ENCODE measurements at regions not wholly inside any gene's neighbourhood (a gene's known extent, or its start where the extent isn't known, plus 50 kb on each side); places are given as distances from the start of the nearest gene placed in this dataset.

DNA sequence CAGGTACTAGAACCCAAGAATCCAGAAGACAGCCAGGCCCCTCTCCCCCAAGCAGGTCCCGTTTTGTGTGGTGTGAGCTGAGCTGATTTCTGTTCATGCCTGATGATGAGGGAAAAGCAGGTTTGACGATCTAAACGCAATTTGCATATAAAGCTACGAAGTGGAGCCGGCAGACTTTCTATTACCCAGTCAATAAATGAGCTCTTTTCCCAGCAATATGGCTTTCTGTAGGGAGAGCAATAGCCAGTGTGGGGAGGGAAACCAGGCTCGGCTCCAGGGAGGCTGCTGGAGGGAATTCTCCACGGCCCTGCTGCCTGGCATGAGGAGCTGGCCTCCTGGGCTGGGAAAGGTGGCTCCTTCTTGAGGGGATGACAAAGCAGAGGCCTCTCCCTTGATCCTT lies 140.7 kb upstream of the AJAP1 start:
- H3K36me3 ChIP-seq (ENCODE audit: control insufficient read depth in 2 of 2, extremely low read depth in 1 of 2, insufficient read depth in 2 of 2, low read length in 2 of 2), result no peaks in the 10 kb centered on the region
- H3K79me2 ChIP-seq (ENCODE audit: control insufficient read depth, insufficient read depth, low read length), result no peaks in the 10 kb centered on the region
- no peak overlapping the region for H2AFZ ChIP-seq (ENCODE audit: low read depth, low read length)
- peaks cover 4% of the 10 kb centered on the region for H3K9me3 ChIP-seq (replicated peaks; ENCODE audit: control insufficient read depth, insufficient read depth, low read length)
- no peaks in the 10 kb centered on the region for H3K9me1 ChIP-seq (replicated peaks; ENCODE audit: control insufficient read depth, extremely low read depth, insufficient read depth, low read length)
- ChIA-PET CTCF (no interaction called here), POLR2A (no interaction called here)
- TF ChIP-seq POLR2A (IDR thresholded peaks at IDR 0.05; ENCODE audit: low read depth, low read length) (no peak), EZH2 (IDR thresholded peaks at IDR 0.05; ENCODE audit: borderline replicate concordance, low read depth, low read length, severe bottlenecking) (no peak), JUN (IDR thresholded peaks at IDR 0.05; ENCODE audit: borderline replicate concordance, insufficient read depth, insufficient read length, low read depth) (no peak), POLR2AphosphoS5 (IDR thresholded peaks at IDR 0.05; ENCODE audit: insufficient read depth, low read depth, low read length) (no peak), GATA2 (IDR thresholded peaks at IDR 0.05; ENCODE audit: insufficient read depth, insufficient read length, low read depth, low read length) (no peak), MYC (IDR thresholded peaks at IDR 0.05; ENCODE audit: low read depth, low read length) (no peak), FOS (IDR thresholded peaks at IDR 0.05; ENCODE audit: borderline replicate concordance, insufficient read depth, low read length) (no peak)
- TF ChIP-seq, protein P1, sequence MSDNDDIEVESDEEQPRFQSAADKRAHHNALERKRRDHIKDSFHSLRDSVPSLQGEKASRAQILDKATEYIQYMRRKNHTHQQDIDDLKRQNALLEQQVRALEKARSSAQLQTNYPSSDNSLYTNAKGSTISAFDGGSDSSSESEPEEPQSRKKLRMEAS (IDR thresholded peaks at IDR 0.05; ENCODE audit: insufficient read depth, insufficient read length), result no peak
- TF ChIP-seq, protein P2, sequence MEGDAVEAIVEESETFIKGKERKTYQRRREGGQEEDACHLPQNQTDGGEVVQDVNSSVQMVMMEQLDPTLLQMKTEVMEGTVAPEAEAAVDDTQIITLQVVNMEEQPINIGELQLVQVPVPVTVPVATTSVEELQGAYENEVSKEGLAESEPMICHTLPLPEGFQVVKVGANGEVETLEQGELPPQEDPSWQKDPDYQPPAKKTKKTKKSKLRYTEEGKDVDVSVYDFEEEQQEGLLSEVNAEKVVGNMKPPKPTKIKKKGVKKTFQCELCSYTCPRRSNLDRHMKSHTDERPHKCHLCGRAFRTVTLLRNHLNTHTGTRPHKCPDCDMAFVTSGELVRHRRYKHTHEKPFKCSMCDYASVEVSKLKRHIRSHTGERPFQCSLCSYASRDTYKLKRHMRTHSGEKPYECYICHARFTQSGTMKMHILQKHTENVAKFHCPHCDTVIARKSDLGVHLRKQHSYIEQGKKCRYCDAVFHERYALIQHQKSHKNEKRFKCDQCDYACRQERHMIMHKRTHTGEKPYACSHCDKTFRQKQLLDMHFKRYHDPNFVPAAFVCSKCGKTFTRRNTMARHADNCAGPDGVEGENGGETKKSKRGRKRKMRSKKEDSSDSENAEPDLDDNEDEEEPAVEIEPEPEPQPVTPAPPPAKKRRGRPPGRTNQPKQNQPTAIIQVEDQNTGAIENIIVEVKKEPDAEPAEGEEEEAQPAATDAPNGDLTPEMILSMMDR (IDR thresholded peaks at IDR 0.05; ENCODE audit: extremely low read depth in 1 of 2, insufficient read depth in 1 of 2, low read depth in 1 of 2, low read length in 2 of 2), result no peak
- dilution Hi-C loops (cut with MboI; ENCODE audit: extremely low pct_ligation_motif_present, low sequenced_read_pairs) (no loop called here), intact Hi-C loops (cut with micrococcal nuclease) (no loop called here)
- no TSS peak for BruUV-seq (replicated peaks)
- H3K4me1 ChIP-seq (ENCODE audit: control insufficient read depth, extremely low read depth, insufficient read depth, low read length), result no peaks in the 10 kb centered on the region
- no peaks in the 10 kb centered on the region for H3K27me3 ChIP-seq (ENCODE audit: control insufficient read depth in 2 of 2, insufficient read depth in 2 of 2, low read length in 2 of 2)
- no peak overlapping the region for H3K4me3 ChIP-seq (replicated peaks in 1 of 3; ENCODE audit: insufficient read depth in 1 of 3, low read depth in 1 of 3, low read length in 3 of 3)
- no peak for FAIRE-seq
- no peak overlapping the region for H3K9ac ChIP-seq (replicated peaks; ENCODE audit: extremely low read depth, insufficient read depth, low read length)
- no peaks in the 10 kb centered on the region for H4K20me1 ChIP-seq (replicated peaks; ENCODE audit: control insufficient read depth, extremely low read depth, insufficient read depth, low read length)
- no peak overlapping the region for H3K27ac ChIP-seq (ENCODE audit: insufficient read depth, low read depth, low read length)
- H3K4me2 ChIP-seq (ENCODE audit: insufficient read depth, low read length), result no peak overlapping the region
- no peak for DNase-seq (ENCODE audit: low read depth, low spot score)
